ENCODE measurements at regions not wholly inside any gene's neighbourhood (a gene's known extent, or its start where the extent isn't known, plus 50 kb on each side); places are given as distances from the start of the nearest gene placed in this dataset.

- no peak for TF ChIP-seq POLR2A (IDR thresholded peaks at IDR 0.05; ENCODE audit: low read depth, low read length)
- no peak for TF ChIP-seq POLR2AphosphoS5 (IDR thresholded peaks at IDR 0.05; ENCODE audit: low read depth, low read length)
Measured at GRCh38 chr22:22761963-22762772, 117.8 kb downstream of the GGTLC2 start.

Measured in GM12892 (cell line).